BLaER1 treated with 17β-estradiol and CSF1 and Interleukin-3, amounts not matched to agents 10 nM and 100 nM (cell line): ENCODE measurements at regions not wholly inside any gene's neighbourhood (a gene's known extent, or its start where the extent isn't known, plus 50 kb on each side); places are given as distances from the start of the nearest gene placed in this dataset.

Experiments used
- H3K27ac ChIP-seq, 11 experiments: shearing (Covaris generic); formaldehyde crosslinking; 2 replicates each; pipeline ENCODE4 v1.8.1; 2022
- H3K27me3 ChIP-seq, 11 experiments: shearing (Covaris generic); formaldehyde crosslinking; 2 replicates each; pipeline ENCODE4 v1.8.1; 2022
- H3K36me3 ChIP-seq, 11 experiments: shearing (Covaris generic); formaldehyde crosslinking; 2 replicates each; pipeline ENCODE4 v1.8.1; 2022
- H3K4me1 ChIP-seq, 10 experiments: shearing (Covaris generic); formaldehyde crosslinking; 2 replicates each; pipeline ENCODE4 v1.8.1; 2022
- H3K4me2 ChIP-seq, 11 experiments: shearing (Covaris generic); formaldehyde crosslinking; 2 replicates each; pipeline ENCODE4 v1.8.1; 2022
- H3K4me3 ChIP-seq, 10 experiments: shearing (Covaris generic); formaldehyde crosslinking; 2 replicates each; pipeline ENCODE4 v1.8.1; 2022
- H3K9ac ChIP-seq, 11 experiments: shearing (Covaris generic); formaldehyde crosslinking; 2 replicates each; pipeline ENCODE4 v1.8.1; 2022
- H3K9me3 ChIP-seq, 11 experiments: shearing (Covaris generic); formaldehyde crosslinking; replicated peaks in 1 of 11; 2 replicates each; pipeline ENCODE4 v1.8.1; 2022
- H4K20me1 ChIP-seq, 11 experiments: shearing (Covaris generic); formaldehyde crosslinking; 2 replicates each; pipeline ENCODE4 v1.8.1; 2022
- Cebpa-rat ChIP-seq, 11 experiments: shearing (Covaris generic); IDR thresholded peaks; 2 replicates each; pipeline ENCODE4 v1.8.1; 2022

- Histone ChIP-seq H3K4me3 (no peak overlapping the region), H3K4me1 (no peaks in the 10 kb centered on the region), H3K27me3 (no peaks in the 10 kb centered on the region), H3K27ac (no peak overlapping the region), H3K9ac (no peak overlapping the region), H3K36me3 (no peaks in the 10 kb centered on the region), H3K4me2 (no peak overlapping the region), H3K9me3 (no peaks in the 10 kb centered on the region), H4K20me1 (no peaks in the 10 kb centered on the region)
- no peak for TF ChIP-seq Cebpa-rat (IDR thresholded peaks at IDR 0.05)
Measured at GRCh38 chr6:78089531-78089930, 436.7 kb downstream of the MEI4 start.

GRCh38 chr6:78093906-78094305 is 441.1 kb downstream of the MEI4 start:
- Histone ChIP-seq H4K20me1 (no peaks in the 10 kb centered on the region), H3K9ac (no peak overlapping the region), H3K27me3 (no peaks in the 10 kb centered on the region), H3K27ac (no peak overlapping the region), H3K4me3 (no peak overlapping the region), H3K4me2 (no peak overlapping the region), H3K4me1 (no peaks in the 10 kb centered on the region), H3K36me3 (no peaks in the 10 kb centered on the region), H3K9me3 (no peaks in the 10 kb centered on the region)
- no peak for TF ChIP-seq Cebpa-rat (IDR thresholded peaks at IDR 0.05)

GRCh38 chr6:78101387-78101786 is 448.5 kb downstream of the MEI4 start:
- Histone ChIP-seq H3K27me3 (no peaks in the 10 kb centered on the region), H3K9me3 (no peaks in the 10 kb centered on the region), H3K27ac (no peak overlapping the region), H3K4me2 (no peak overlapping the region), H3K9ac (no peak overlapping the region), H3K4me1 (no peaks in the 10 kb centered on the region), H4K20me1 (no peaks in the 10 kb centered on the region), H3K36me3 (no peaks in the 10 kb centered on the region), H3K4me3 (no peak overlapping the region)
- TF ChIP-seq Cebpa-rat (IDR thresholded peaks at IDR 0.05), result no peak

GRCh38 chr6:78110641-78111040 is 457.8 kb downstream of the MEI4 start:
- Histone ChIP-seq H3K4me1 (no peaks in the 10 kb centered on the region), H4K20me1 (no peaks in the 10 kb centered on the region), H3K27me3 (no peaks in the 10 kb centered on the region), H3K36me3 (no peaks in the 10 kb centered on the region), H3K27ac (no peak overlapping the region), H3K9me3 (no peaks in the 10 kb centered on the region), H3K9ac (no peak overlapping the region), H3K4me3 (no peak overlapping the region), H3K4me2 (no peak overlapping the region)
- no peak for TF ChIP-seq Cebpa-rat (IDR thresholded peaks at IDR 0.05)

GRCh38 chr6:78117966-78118365 is 465.1 kb downstream of the MEI4 start:
- no peaks in the 10 kb centered on the region for H3K27me3 ChIP-seq
- TF ChIP-seq Cebpa-rat (IDR thresholded peaks at IDR 0.05), result no peak
- H3K36me3 ChIP-seq, result no peaks in the 10 kb centered on the region
- no peak overlapping the region for H3K27ac ChIP-seq
- no peaks in the 10 kb centered on the region for H3K4me1 ChIP-seq
- H4K20me1 ChIP-seq, result no peaks in the 10 kb centered on the region
- H3K9ac ChIP-seq, result no peak overlapping the region
- no peaks in the 10 kb centered on the region for H3K9me3 ChIP-seq
- H3K4me2 ChIP-seq, result no peak overlapping the region
- no peak overlapping the region for H3K4me3 ChIP-seq

- no peaks in the 10 kb centered on the region for H3K27me3 ChIP-seq
- no peaks in the 10 kb centered on the region for H4K20me1 ChIP-seq
- peaks cover 0 to 21% (median 12%) of the 10 kb centered on the region in 11 experiments; a peak in 16 of 22 replicates for H3K9me3 ChIP-seq
- H3K36me3 ChIP-seq, result no peaks in the 10 kb centered on the region
- no peak for TF ChIP-seq Cebpa-rat (IDR thresholded peaks at IDR 0.05)
- no peaks in the 10 kb centered on the region for H3K4me1 ChIP-seq
- no peak overlapping the region for H3K27ac ChIP-seq
- no peak overlapping the region for H3K4me2 ChIP-seq
- no peak overlapping the region for H3K4me3 ChIP-seq
- H3K9ac ChIP-seq, result no peak overlapping the region
Measured at GRCh38 chr6:78131521-78131920, 478.7 kb downstream of the MEI4 start.

GRCh38 chr6:78132671-78133410 is 480.0 kb downstream of the MEI4 start:
- TF ChIP-seq Cebpa-rat (IDR thresholded peaks at IDR 0.05), result no peak
- Histone ChIP-seq H3K36me3 (no peaks in the 10 kb centered on the region), H3K27me3 (no peaks in the 10 kb centered on the region), H3K9me3 (peaks cover 0 to 28% (median 16%) of the 10 kb centered on the region in 11 experiments; a peak in 17 of 22 replicates), H3K4me1 (no peaks in the 10 kb centered on the region), H4K20me1 (no peaks in the 10 kb centered on the region), H3K9ac (no peak overlapping the region), H3K4me3 (no peak overlapping the region), H3K4me2 (no peak overlapping the region), H3K27ac (no peak overlapping the region)

GRCh38 chr6:78150425-78150824 is 497.6 kb downstream of the MEI4 start:
- Histone ChIP-seq H3K36me3 (no peaks in the 10 kb centered on the region), H3K4me1 (no peaks in the 10 kb centered on the region)

GRCh38 chr6:78153976-78154375 is 501.1 kb downstream of the MEI4 start:
- Histone ChIP-seq H3K27ac (no peak overlapping the region), H3K9ac (no peak overlapping the region), H3K9me3 (no peaks in the 10 kb centered on the region), H3K36me3 (no peaks in the 10 kb centered on the region), H3K27me3 (no peaks in the 10 kb centered on the region), H4K20me1 (no peaks in the 10 kb centered on the region), H3K4me2 (no peak overlapping the region), H3K4me3 (no peak overlapping the region), H3K4me1 (no peaks in the 10 kb centered on the region)
- no peak for TF ChIP-seq Cebpa-rat (IDR thresholded peaks at IDR 0.05)

More at GRCh38 chr6:78150425-78150824, 497.6 kb downstream of the MEI4 start:
- Histone ChIP-seq H3K27ac (no peak overlapping the region), H3K9ac (no peak overlapping the region), H3K27me3 (no peaks in the 10 kb centered on the region), H3K4me2 (no peak overlapping the region), H3K9me3 (peaks cover 0 to 1% (median 0%) of the 10 kb centered on the region in 11 experiments; a peak in 1 of 22 replicates), H3K4me3 (no peak overlapping the region), H4K20me1 (no peaks in the 10 kb centered on the region)
- no peak for TF ChIP-seq Cebpa-rat (IDR thresholded peaks at IDR 0.05)

GRCh38 chr6:78157606-78158005 is 504.8 kb downstream of the MEI4 start:
- H3K9me3 ChIP-seq, result no peaks in the 10 kb centered on the region
- no peaks in the 10 kb centered on the region for H3K36me3 ChIP-seq
- H3K4me3 ChIP-seq, result no peak overlapping the region
- H3K27ac ChIP-seq, result no peak overlapping the region
- H3K4me1 ChIP-seq, result no peaks in the 10 kb centered on the region
- H3K4me2 ChIP-seq, result no peak overlapping the region
- no peak for TF ChIP-seq Cebpa-rat (IDR thresholded peaks at IDR 0.05)
- H3K27me3 ChIP-seq, result no peaks in the 10 kb centered on the region
- H4K20me1 ChIP-seq, result no peaks in the 10 kb centered on the region
- H3K9ac ChIP-seq, result no peak overlapping the region
